Heart left ventricle (tissue), 13 donors: ENCODE measurements at regions not wholly inside any gene's neighbourhood (a gene's known extent, or its start where the extent isn't known, plus 50 kb on each side); places are given as distances from the start of the nearest gene placed in this dataset.

ENCODE experiments used
- CTCF ChIP-seq, 12 donors: fragments of 200-600 bp; sonication (generic) in 4 of 12; IDR thresholded peaks; one replicate each; pipeline versions ENCODE4 v1.5.0 to v1.8.0; 2018 to 2022; ENCODE audit warnings: antibody characterized with exemption in 12 of 12, mild to moderate bottlenecking in 5 of 12
- POLR2A ChIP-seq, 2 donors: fragments of 450-650 bp; IDR thresholded peaks; one replicate each; pipeline ENCODE4 v1.6.1; 2017; ENCODE audit warnings: antibody characterized with exemption in 2 of 2, mild to moderate bottlenecking in 2 of 2, moderate library complexity in 2 of 2
- donor health status: ischemic (EF 13 %, LVEDD 7.1; RV severe dilation, severe dysfunction).
- donor health status: DM: no; HTN: yes; CAD: no.
- donor health status: DM: no; HTN: no; CAD: no.
- donor health status: ischemic (EF 25% LVEDD 6.9; RV normal size, moderate dysfunction).
- donor health status: ischemic (EF 25% LVEDD 5.7; RV mildly dilated, moderate dysfunction).
- donor health status: ischemic (EF 35%, LVEDD 5.7; RV mildly dilated, moderate dysfunction).
- donor health status: nonischemic (EF 11% LVEDD 7.7; RV severe dilation, severe dysfunction).
- donor health status: DM: yes; HTN: yes; CAD: no.
- donor health status: PGD.
- donor health status: ischemic (EF 29% LVEDD 5.4; RV normal size, mild dysfunction).
- donor health status: nonischemic (EF 23%, LVEDD 6.1; RV moderate dilation, normal function).

GRCh38 chr21:32132881-32133280, 146.0 kb downstream of the MIS18A start:
- TF ChIP-seq POLR2A (IDR thresholded peaks at IDR 0.05) (no peak), CTCF (IDR thresholded peaks at IDR 0.05) (no peak)
